IMR-90 (cell line): ENCODE measurements at regions not wholly inside any gene's neighbourhood (a gene's known extent, or its start where the extent isn't known, plus 50 kb on each side); places are given as distances from the start of the nearest gene placed in this dataset.

Experiments used
- ATAC-seq: fragments of 200-7000 bp; cut with Tn5 transposase; 2 replicates; pipeline ENCODE4 v1.9.1; 2020; ENCODE audit warnings: low read depth, mild to moderate bottlenecking, moderate library complexity
- BruUV-seq: library from RNA; stranded (reverse); fragments of 400-500 nt; replicated peaks from 2 replicates; lab custom pipeline; 2021; lab: Mats Ljungman, UMichigan
- CTCF ChIA-PET: fragments of 300-600 bp; formaldehyde crosslinking; extraction: SDS; loops from one replicate; lab custom pipeline; 2021; ENCODE audit warnings: antibody characterized with exemption; lab: Yijun Ruan, JAX
- POLR2A ChIA-PET: fragments of 300-600 bp; sonication (Branson Sonifier 250); formaldehyde crosslinking; loops from one replicate; lab custom pipeline; 2022; ENCODE audit warnings: antibody characterized with exemption; ENCODE audit not compliant: unreplicated experiment; lab: Charles Lee
- DNase-seq: peaks from one replicate; pipeline ENCODE4 v3.0.0; 2013
- H2AFZ ChIP-seq: replicated peaks from 2 replicates; pipeline ENCODE3; 2013; ENCODE audit warnings: low read length, mild to moderate bottlenecking; ENCODE audit not compliant: poor library complexity
- H2AK5ac ChIP-seq: 2 replicates; pipeline ENCODE4 v1.6.1; 2013; ENCODE audit warnings: low read depth, low read length, inconsistent platforms
- H2AK9ac ChIP-seq: replicated peaks from 2 replicates; pipeline ENCODE3; 2013; ENCODE audit warnings: mild to moderate bottlenecking, low read depth, low read length, moderate library complexity; ENCODE audit not compliant: poor library complexity
- H2BK120ac ChIP-seq: 2 replicates; pipeline ENCODE4 v1.6.1; 2013; ENCODE audit warnings: low read depth, low read length, inconsistent platforms
- H2BK15ac ChIP-seq: 3 replicates; pipeline ENCODE4 v1.6.1; 2013; ENCODE audit warnings: low read depth, low read length, inconsistent platforms
- H2BK20ac ChIP-seq: 2 replicates; pipeline ENCODE4 v1.6.1; 2013; ENCODE audit warnings: low read depth, mild to moderate bottlenecking, inconsistent platforms, low read length, moderate library complexity
- H2BK5ac ChIP-seq: 2 replicates; pipeline ENCODE4 v1.6.1; 2013; ENCODE audit warnings: mild to moderate bottlenecking, low read depth, low read length, inconsistent platforms; ENCODE audit not compliant: poor library complexity, severe bottlenecking
- H3K14ac ChIP-seq: replicated peaks from 2 replicates; pipeline ENCODE4 v1.6.1; 2013; ENCODE audit warnings: low read depth, low read length, inconsistent platforms
- H3K18ac ChIP-seq: 2 replicates; pipeline ENCODE4 v1.6.1; 2013; ENCODE audit warnings: low read depth, low read length, control low read depth
- H3K23ac ChIP-seq: 2 replicates; pipeline ENCODE4 v1.6.1; 2013; ENCODE audit warnings: low read depth, low read length, inconsistent platforms
- H3K27ac ChIP-seq: 2 replicates; pipeline ENCODE4 v1.5.1; 2013; ENCODE audit warnings: mild to moderate bottlenecking, control low read depth, low read length; ENCODE audit not compliant: insufficient read depth
- H3K27me3 ChIP-seq: 2 replicates; pipeline ENCODE4 v1.6.1; 2013; ENCODE audit warnings: low read length; ENCODE audit not compliant: control insufficient read depth, insufficient read depth
- H3K36me3 ChIP-seq: 2 replicates; pipeline ENCODE4 v1.6.1; 2013; ENCODE audit warnings: low read length, mixed read lengths; ENCODE audit not compliant: control insufficient read depth, insufficient read depth
- H3K4ac ChIP-seq: 2 replicates; pipeline ENCODE4 v1.6.1; 2013; ENCODE audit warnings: low read depth, low read length, inconsistent platforms
- H3K4me1 ChIP-seq: 2 replicates; pipeline ENCODE4 v1.6.1; 2013; ENCODE audit warnings: low read length, mixed read lengths; ENCODE audit not compliant: control insufficient read depth, insufficient read depth
- H3K4me2 ChIP-seq: 2 replicates; pipeline ENCODE4 v1.6.1; 2013; ENCODE audit warnings: low read depth, mild to moderate bottlenecking, control low read depth, low read length, moderate library complexity
- H3K4me3 ChIP-seq: 2 replicates; pipeline ENCODE4 v1.5.1; 2013; ENCODE audit warnings: low read depth, mild to moderate bottlenecking, control low read depth, low read length, moderate library complexity; ENCODE audit not compliant: insufficient read depth
- H3K56ac ChIP-seq: 2 replicates; pipeline ENCODE4 v1.6.1; 2013; ENCODE audit warnings: low read length, inconsistent platforms; ENCODE audit not compliant: insufficient read depth; ENCODE audit errors: extremely low read depth
- H3K79me1 ChIP-seq, 2 experiments: 2 replicates each; pipeline ENCODE4 v1.6.1; 2013; ENCODE audit warnings: low read length in 2 of 2, inconsistent platforms in 1 of 2, low read depth in 1 of 2
- H3K9ac ChIP-seq: 2 replicates; pipeline ENCODE4 v1.6.1; 2013; ENCODE audit warnings: low read depth, low read length, control low read depth
- H3K9me1 ChIP-seq: 2 replicates; pipeline ENCODE4 v1.6.1; 2013; ENCODE audit warnings: low read length, inconsistent platforms; ENCODE audit not compliant: insufficient read depth
- H3K9me3 ChIP-seq: 2 replicates; pipeline ENCODE4 v1.6.1; 2013; ENCODE audit warnings: low read length; ENCODE audit not compliant: control insufficient read depth, insufficient read depth
- H4K20me1 ChIP-seq: 2 replicates; pipeline ENCODE4 v1.6.1; 2013; ENCODE audit warnings: low read length, inconsistent platforms; ENCODE audit not compliant: insufficient read depth
- H4K5ac ChIP-seq: 2 replicates; pipeline ENCODE4 v1.6.1; 2013; ENCODE audit warnings: mild to moderate bottlenecking, low read depth, low read length, control low read depth
- H4K8ac ChIP-seq, 2 experiments: 2 replicates each; pipeline ENCODE4 v1.6.1; 2013; ENCODE audit warnings: low read depth in 2 of 2, low read length in 2 of 2, control low read depth in 1 of 2, inconsistent platforms in 1 of 2
- H4K91ac ChIP-seq: 2 replicates; pipeline ENCODE4 v1.6.1; 2013; ENCODE audit warnings: low read depth, low read length, inconsistent platforms; ENCODE audit not compliant: insufficient read depth
- RCOR1 ChIP-seq: IDR thresholded peaks from 2 replicates; pipeline ENCODE4 v1.6.1; 2012; ENCODE audit warnings: mild to moderate bottlenecking, low read length, improper control_type of control experiment; ENCODE audit not compliant: insufficient replicate concordance
- dilution Hi-C: fragments of 300-500 bp; cut with HindIII; formaldehyde crosslinking; loops from one replicate; pipeline ENCODE4 v1.14.3; 2018; ENCODE audit warnings: low sequenced_read_pairs; ENCODE audit not compliant: unreplicated experiment
- in situ Hi-C: fragments of 300-500 bp; cut with MboI; formaldehyde crosslinking; loops from 3 replicates; pipeline ENCODE4 v1.14.3; 2019; ENCODE audit warnings: low sequenced_read_pairs, inconsistent platforms, mixed read lengths
- intact Hi-C: fragments of 100-400 bp; cut with micrococcal nuclease; formaldehyde crosslinking; loops from 2 replicates; pipeline ENCODE4 v1.10.0; 2022

- ChIA-PET CTCF (no interaction called here), POLR2A (no interaction called here)
- Histone ChIP-seq H3K56ac (no peak overlapping the region), H3K27ac (no peak overlapping the region), H3K14ac (no peak overlapping the region), H4K8ac (no peak overlapping the region), H2BK120ac (no peak overlapping the region), H3K4me3 (no peak overlapping the region), H3K4ac (no peak overlapping the region), H3K4me1 (no peaks in the 10 kb centered on the region), H2AFZ (no peak overlapping the region), H2AK9ac (no peak overlapping the region), H3K27me3 (no peaks in the 10 kb centered on the region), H3K9me1 (no peaks in the 10 kb centered on the region; the same call in 1 of the 2 replicates), H4K91ac (no peak overlapping the region), H2BK20ac (no peak overlapping the region), H4K20me1 (no peaks in the 10 kb centered on the region), H2BK15ac (no peak overlapping the region; the same call in 2 of the 3 replicates), H3K4me2 (no peak overlapping the region), H2AK5ac (no peak overlapping the region), H3K9me3 (no peaks in the 10 kb centered on the region), H3K36me3 (no peaks in the 10 kb centered on the region), H3K18ac (no peak overlapping the region), H4K5ac (no peak overlapping the region), H3K9ac (no peak overlapping the region), H3K79me1 (no peaks in the 10 kb centered on the region), H2BK5ac (no peak overlapping the region), H3K23ac (no peak overlapping the region)
- DNase-seq, result no peak
- TF ChIP-seq RCOR1, result no peak
- dilution Hi-C loops, result no loop called here
- no TSS peak for BruUV-seq
- intact Hi-C loops, result no loop called here
- in situ Hi-C loops, result no loop called here
- ATAC-seq, result no peak
Observed at GRCh38 chr6:121609281-121609680, 173.8 kb downstream of the GJA1 start.
